NOMO-1 treated with DMSO at 0.1 percent for 48 hours (cell line): ENCODE measurements at regions not wholly inside any gene's neighbourhood (a gene's known extent, or its start where the extent isn't known, plus 50 kb on each side); places are given as distances from the start of the nearest gene placed in this dataset.
A peak's percentile ranks its signal among the peaks of the same experiment; 100 is the strongest.

Source experiments
- DNase-seq: peaks from one replicate; lab custom pipeline; 2025; ENCODE audit not compliant: unreplicated experiment; lab: John Stamatoyannopoulos, UW

- no peak for DNase-seq
Observed at GRCh38 chr20:39146394-39146793, 184.2 kb downstream of the DHX35 start.

- DNase-seq: no peak
Observed at GRCh38 chr20:39145921-39146320, 183.8 kb downstream of the DHX35 start.

- DNase-seq: no peak
Observed at GRCh38 chr20:39144757-39145156, 182.6 kb downstream of the DHX35 start.

DNA sequence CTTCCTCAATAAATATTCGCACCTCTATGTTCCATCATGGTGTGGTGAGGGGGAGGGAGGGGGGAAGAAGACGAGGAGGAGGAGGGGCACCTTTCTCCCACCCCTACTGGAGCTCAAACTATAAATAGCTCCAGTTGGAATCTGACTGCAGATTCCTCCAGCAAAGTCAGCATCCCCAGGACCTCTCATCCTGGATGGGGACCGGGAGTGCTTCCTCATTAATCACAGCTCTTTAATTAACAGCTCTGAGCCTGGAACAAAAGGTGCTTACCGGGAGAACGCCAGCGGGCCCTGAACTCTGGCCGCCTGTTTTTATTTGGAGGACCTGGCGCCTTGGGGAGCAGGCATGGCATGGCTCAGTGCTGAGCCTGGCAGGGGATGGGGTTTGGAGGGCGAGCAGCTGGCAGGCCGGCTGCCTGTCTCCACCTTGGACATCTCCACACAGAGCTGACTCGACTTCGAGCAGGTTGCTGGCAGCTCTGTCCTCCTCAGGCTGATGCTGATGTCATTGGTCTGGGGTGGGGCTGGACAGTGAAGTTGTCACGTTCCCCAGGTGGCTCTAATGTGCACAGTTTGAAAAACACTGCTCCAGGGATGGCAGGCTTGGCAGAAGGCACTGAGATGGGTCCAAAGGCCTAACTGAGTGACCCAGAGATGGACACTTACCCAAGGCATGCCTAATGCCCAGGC, 180.4 kb downstream of the DHX35 start:
- DNase-seq: no peak

GRCh38 chr20:39137299-39137698, 175.2 kb downstream of the DHX35 start:
- DNase-seq: no peak

- DNase-seq: no peak
Observed at GRCh38 chr20:39136798-39137197, 174.7 kb downstream of the DHX35 start.

GRCh38 chr20:39135885-39136544, 173.9 kb downstream of the DHX35 start:
- no peak for DNase-seq

DNA sequence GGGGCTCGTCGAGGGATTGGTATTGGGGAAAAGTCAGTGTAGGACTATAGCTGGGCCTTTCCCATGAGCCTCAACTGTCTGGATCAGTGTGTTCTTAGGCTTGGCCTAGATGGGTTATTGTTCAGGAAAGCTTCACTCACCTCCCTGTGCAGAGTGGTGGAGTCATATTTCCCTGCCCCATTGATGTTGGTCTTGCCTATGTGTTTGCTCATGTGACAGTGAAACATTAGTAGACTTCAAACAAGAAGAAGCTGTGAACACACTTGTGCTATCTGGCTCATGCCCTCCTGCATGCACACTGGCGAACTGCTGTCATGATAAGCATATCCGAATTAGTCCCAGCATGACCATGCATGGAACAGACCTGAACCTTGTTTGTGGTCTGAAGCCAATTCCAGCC, 171.1 kb downstream of the DHX35 start:
- DNase-seq: no peak

GRCh38 chr20:39132511-39132910, 170.4 kb downstream of the DHX35 start:
- no peak for DNase-seq

- DNase-seq: no peak
Observed at GRCh38 chr20:39132093-39132492, 169.9 kb downstream of the DHX35 start.

GRCh38 chr20:39130627-39131026, 168.5 kb downstream of the DHX35 start:
- no peak for DNase-seq

GRCh38 chr20:39129523-39129922, 167.4 kb downstream of the DHX35 start:
- no peak for DNase-seq

DNA sequence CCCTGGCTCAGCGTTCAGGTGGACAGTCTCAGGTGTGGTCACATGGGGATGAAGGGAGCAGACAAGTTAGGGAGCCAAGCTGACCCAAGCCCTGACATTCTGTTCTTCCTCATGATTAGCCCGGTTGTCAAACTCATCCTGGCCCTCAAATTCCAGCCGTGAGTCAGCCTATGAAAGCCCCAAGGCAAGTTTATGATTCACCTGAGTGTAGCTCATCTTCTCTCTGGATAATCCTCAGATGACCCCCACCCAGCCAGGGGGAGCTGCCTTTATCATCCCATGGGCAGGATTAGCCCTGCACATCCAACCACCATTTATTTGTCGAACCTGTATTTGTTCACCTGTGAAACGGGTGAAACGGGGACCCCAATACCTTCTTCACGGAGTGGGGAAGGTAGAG, 161.9 kb downstream of the DHX35 start:
- no peak for DNase-seq

GRCh38 chr20:39123185-39123557, 161.0 kb downstream of the DHX35 start:
- no peak for DNase-seq

DNA sequence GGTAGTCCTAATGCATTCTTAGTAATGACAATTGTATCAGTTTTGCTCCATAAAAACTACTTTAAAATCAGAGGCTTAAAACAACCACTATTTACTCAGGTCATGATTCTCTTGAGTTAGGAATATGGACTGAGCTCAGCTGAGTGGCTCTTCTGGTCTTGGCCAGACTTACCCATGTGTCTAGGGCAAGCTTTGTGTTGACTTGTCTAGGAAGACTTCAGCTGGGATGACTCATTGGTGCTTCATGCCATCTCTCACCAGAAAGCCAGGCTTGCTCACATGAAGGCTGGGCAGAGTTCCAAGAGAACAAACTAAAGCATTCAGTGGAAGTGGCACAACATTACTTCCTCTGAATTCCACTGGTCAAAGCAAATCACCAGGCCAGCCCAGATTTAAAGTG, 155.3 kb downstream of the DHX35 start:
- peak; percentile 7 for DNase-seq

- no peak for DNase-seq
Observed at GRCh38 chr20:39116020-39116419, 153.9 kb downstream of the DHX35 start.

DNA sequence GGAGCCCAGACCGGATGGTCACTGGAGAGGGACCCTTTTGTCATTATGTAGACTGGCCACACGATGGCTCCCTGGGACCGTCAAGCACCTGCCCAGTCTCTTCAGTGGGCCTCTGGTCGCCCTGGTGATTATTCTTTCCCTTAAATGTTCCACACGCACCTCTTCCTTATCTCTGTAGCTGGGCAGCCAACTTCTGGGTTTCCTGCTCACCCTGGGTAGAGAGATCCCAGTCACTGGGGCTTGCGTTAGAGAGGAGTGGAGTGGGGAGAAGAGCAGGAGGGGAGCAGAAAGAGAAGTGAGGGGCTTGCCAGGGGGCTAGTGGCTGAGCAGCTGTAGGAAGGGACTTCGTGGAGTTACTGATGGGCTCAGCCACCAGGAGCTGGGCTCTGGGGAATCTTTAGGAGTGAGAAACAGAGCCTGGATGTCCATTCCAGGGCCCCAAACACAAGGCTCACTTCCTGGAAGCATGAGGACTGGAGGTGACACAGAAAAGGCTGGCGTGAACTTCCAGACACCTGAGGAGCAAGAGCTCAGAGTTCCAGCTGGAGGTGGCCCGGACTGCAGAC, 150.1 kb downstream of the DHX35 start:
- peak; percentile 53 for DNase-seq

DNA sequence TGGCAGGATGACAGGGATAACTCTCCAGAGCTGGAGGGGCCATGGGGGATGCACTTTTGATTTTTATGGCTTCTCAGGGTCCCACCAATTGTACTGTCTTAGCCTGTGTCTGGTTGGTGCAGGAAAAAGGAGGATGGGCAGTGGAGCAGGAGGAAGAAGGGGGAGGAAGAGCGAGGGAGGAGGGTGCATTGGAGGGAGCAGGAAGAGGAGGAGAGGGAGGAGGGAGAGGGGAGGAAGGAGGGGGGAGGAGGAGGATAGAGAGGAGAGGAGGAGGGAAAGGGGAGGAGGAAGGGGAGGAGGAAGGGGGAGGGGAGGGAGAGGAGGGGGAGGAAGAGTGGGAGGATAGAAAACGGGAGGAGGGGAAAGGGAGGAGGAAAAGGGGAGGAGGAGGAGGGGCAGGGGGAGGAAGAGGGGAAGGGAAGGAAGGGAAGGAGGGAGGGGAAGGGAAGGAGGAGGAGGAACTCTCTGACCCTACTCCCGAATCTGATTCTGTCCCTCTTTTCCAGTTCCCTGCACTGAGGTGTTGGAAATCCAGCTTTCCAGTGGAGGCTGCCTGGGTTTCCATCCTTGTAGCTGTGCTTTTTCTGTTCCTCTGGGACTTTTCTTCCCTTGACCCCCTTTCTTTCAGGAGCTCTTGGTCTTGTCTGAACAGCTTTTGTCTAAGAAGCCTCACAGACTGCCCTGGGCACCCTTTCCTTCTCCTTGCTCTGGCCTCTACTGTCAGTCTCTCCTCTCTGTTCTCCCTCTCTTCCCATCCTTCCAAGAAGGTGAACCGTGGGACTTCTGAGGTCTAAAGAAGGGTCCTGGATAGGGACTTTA, 149.4 kb downstream of the DHX35 start:
- no peak for DNase-seq

DNA sequence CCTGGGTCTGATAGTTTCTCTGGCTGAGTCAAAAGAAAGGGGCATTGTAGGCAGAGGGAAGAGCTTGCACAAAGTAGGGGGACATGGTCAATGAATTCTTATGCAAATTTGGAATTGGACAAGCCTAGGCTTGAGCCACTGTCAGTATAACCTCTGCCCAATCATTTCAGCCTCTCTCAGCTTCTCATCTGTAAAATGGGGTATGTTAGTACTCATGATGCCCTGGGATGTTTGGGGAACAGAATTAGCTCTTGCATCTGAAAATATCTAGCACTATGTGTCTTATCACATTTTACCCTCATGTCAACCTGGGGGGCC, 148.6 kb downstream of the DHX35 start:
- DNase-seq: no peak

GRCh38 chr20:39109933-39110818, 148.0 kb downstream of the DHX35 start:
- no peak for DNase-seq

GRCh38 chr20:39108746-39109145, 146.6 kb downstream of the DHX35 start:
- DNase-seq: no peak
